T47D (cell line): ENCODE measurements at regions not wholly inside any gene's neighbourhood (a gene's known extent, or its start where the extent isn't known, plus 50 kb on each side); places are given as distances from the start of the nearest gene placed in this dataset.

Source experiments
- DNase-seq, 2 experiments: peaks; one replicate each; pipeline versions ENCODE4 v3.0.0 to v3.0.0-alpha.2; 2011 to 2012; ENCODE audit warnings: low read depth in 1 of 2, low spot score in 1 of 2
- JUND ChIP-seq: IDR thresholded peaks from 2 replicates; pipeline ENCODE4 v1.6.1; 2012; ENCODE audit warnings: low read depth
- in situ Hi-C: cut with HindIII; loops from 2 replicates; pipeline ENCODE4 v1.10.0; 2016; ENCODE audit warnings: low sequenced_read_pairs, low pct_unique_long_range_greater_than_20kb

DNA sequence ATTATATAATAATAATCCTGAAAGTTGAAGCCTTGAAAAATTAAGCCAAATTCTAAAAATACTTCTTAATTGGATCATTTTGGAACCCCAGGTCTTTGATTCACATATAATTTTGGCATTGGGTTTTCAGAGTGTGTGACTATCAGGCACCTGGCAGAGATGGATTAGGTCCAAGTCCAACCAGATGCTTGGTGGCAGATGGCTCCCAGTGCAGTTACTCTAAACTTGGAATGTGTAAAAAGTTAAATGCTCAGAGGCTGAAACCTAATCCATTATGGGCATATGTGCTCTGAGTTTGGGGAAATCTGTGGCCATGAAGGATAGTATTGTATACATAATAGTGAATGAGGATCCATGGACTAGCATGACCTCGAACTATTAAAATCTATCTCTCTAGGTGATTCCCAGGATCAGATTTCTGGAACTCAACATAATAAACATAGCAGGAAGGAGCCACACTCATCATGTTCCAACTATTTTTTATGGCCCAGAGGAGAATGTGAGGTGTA is 333.0 kb downstream of the RPRM start:
- DNase-seq: no peak
- in situ Hi-C loops: no loop called here
- TF ChIP-seq JUND: no peak

DNA sequence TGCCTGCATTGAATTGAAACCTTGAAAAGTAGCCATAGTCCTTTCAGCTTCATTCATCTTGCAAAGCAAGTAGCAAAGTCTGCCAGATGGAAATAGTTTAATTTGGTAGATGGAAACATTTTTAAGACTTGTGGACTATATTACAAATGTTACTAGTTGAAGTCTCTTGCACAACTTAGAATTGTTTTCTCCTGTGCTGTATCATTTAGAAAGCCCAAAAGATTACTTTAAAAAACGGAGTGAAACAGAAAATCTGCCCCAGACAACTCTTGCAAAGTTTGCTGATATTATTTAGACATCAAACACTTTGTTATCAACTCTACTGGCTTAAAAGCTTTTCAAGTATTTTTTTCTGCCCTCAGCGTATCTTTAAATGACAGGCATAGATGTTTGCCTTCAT is 335.0 kb downstream of the RPRM start:
- TF ChIP-seq JUND: no peak
- DNase-seq: no peak
- in situ Hi-C loops: no loop called here

DNA sequence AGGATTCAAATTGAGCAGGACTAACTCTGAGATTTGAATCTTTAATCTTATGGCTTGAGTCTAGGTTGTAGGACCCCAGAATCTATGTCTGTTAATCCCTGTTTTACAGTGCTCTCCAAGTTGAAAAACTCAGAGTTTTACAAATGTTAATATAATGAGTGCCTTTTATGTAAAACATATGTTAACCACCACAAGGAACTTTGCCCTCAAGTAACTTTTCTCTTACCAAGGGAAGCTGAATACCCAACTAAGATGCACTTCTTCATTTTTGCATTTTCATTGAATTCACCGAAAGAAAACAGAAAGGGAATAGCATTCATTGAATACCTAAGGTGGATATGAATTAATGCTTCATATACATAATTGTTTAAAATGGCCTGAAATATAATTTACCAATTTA is 338.1 kb downstream of the RPRM start:
- in situ Hi-C loops: no loop called here
- no peak for DNase-seq
- no peak for TF ChIP-seq JUND

DNA sequence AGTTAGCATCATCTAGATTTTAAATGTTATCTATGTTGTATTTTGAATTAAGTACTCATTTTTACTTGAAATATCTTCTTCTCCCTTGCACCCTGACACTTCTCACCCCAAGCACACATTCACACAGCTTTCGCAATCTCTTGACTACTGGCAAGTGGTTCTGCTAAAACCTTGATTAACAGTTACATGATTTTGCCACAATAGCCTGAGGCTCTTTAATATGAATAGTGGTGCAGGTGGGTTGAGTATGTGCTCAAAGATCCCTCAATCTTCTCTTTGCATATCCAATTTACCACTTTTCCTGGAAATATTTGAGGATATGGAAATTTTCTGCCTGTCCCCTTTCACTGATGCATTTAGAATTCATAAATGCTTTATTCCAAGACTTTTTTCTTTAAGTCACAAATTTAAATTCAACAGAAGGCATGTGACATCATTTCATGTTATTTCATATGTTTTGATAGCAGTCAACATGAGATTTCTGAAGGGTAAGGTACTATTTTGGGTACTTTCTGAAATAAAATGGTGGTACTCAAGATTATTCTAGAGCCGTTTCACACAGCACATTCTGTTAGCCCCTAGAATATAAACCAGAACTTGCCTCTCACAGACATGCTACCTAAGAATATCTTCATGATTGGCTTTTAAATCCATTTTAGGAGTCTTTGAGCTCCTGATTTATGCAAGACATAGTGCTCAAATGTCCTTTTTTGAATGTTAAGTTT is 339.7 kb downstream of the RPRM start:
- DNase-seq: no peak
- in situ Hi-C loops: no loop called here
- TF ChIP-seq JUND: no peak

DNA sequence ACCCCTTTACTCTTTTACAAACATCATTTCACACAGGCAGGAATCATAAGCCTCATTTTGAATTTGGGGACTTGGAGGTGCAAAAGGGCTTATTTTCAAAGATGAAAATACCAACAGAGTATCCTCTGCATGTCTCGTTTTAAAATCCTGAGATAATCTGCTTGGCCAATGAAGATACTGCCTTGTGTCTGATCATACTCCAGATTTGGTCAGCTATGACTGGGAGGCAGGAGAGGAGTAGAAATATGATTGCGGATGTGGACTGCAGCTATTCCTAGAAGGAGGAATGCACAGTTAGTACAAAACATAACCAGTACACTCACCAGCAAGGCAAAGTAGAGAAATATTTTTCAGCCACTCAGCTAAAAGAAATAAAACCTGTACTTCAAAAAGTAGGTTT is 342.3 kb downstream of the RPRM start:
- no peak for TF ChIP-seq JUND
- DNase-seq: no peak
- in situ Hi-C loops: no loop called here

DNA sequence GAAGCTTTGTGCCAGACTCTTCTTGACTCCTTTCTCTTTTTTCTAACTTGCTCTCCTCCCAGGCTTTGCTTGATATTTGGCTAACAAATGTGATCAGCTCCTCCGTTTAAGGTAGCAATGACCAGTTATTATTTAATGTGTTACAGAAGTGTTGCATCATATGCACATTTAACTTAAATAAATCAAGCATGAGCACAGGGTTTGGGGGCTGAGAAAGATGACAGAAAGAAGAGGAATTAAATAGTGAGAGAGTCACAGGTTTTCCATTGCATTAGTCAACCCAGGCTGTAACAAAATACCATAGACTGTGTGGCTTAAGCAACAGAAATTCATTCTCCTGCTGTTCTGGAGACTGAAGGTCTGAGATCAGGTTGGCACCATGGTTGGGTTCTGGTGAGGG is 343.8 kb downstream of the RPRM start:
- no peak for TF ChIP-seq JUND
- DNase-seq: no peak
- in situ Hi-C loops: no loop called here

DNA sequence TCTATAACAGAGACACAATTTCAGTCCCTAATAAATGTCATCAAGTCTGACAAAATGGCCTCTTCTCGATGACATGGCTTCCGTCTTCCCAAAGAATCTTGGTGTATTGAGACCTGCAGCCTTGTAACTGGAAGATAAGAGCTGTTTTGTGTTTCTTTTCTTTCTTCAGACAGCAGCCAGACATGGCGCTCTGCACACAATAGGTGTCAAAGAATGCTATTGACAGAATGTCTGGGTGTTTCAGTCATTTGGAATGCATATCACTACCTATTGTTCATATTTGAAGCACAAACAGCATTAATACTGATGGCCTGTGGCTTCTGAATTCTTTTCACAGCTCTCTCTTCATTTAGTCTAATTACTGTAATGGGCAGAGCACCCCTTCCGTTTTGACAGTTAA is 344.8 kb downstream of the RPRM start:
- in situ Hi-C loops: no loop called here
- no peak for DNase-seq
- TF ChIP-seq JUND: no peak

DNA sequence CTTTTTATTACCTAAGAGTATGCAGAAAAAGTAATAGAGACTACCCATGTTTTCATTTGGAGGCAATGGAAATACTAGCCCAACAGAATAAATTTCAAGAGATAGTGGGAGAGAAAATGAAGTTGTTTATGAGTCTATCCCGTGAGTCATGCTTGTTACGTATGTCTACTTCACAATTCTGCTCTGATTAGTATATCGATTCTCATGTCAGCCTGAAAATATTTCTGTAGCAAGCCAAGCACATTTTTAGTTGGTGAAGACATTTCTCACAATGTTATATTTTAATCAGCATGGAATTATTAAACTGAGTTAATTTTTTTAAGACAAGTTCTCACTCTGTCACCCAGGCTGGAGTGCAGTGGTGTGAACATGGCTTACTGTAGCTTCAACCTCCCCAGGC is 346.1 kb downstream of the RPRM start:
- in situ Hi-C loops: no loop called here

DNA sequence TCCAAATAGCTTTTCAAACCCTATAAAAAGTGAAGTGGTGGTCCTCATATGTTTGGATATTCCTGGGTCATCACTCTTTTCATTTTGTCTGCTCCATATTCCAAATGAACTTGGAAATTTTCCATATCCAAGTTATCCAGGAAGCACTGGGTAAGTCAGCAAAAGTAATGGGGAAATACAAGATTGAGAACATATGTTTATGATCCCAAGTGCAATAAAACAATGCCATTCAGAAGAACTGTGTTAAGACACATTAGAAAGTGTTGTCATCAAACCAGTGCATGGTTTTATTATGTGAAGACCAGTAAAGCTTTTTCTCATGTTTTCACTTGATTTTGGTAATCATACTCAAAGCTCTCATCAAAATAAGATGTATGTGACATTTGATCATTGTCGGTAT is 363.4 kb downstream of the RPRM start:
- no peak for TF ChIP-seq JUND
- in situ Hi-C loops: no loop called here
- DNase-seq: no peak

More for the DNA sequence above, 346.1 kb downstream of the RPRM start:
- no peak for DNase-seq
- TF ChIP-seq JUND: no peak

DNA sequence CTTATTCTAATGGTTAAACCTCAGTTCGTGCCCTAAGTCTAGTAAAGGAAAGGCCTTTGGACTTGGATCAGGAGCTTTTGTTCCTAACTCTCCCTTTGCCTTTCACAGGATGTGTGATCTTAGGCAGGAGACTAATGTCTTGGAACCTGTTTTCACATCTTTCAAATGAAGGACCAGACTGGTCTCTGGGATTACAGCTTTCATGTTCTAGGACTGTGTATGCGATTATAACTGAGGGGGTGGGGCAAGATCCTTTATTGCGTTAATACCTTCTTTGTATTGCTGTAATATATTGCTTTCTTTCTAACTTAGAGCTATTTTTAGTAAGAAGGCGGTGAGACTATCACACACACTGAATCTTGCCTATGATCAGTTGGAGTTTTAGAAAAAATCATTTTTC is 368.1 kb downstream of the RPRM start:
- TF ChIP-seq JUND: no peak
- DNase-seq: no peak
- in situ Hi-C loops: no loop called here

DNA sequence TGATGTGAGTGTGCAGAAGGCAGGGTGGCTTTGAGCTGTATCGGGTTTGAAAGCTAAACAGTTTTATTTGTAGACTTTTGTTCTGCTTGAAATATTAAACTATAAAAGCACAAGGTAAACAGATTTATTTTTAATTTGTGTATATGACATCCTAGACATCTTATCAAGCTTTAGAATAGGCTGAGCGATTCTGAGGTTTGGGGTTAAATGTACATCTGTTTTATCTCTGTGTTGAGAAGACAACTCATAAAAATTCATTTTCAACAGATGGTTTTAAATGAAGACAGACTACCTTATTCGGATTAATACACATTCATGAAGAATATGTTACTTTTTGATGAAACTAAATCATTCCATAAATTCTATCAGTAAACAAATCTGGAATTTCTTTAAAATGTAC is 368.8 kb downstream of the RPRM start:
- DNase-seq: no peak
- in situ Hi-C loops: no loop called here
- TF ChIP-seq JUND: no peak

DNA sequence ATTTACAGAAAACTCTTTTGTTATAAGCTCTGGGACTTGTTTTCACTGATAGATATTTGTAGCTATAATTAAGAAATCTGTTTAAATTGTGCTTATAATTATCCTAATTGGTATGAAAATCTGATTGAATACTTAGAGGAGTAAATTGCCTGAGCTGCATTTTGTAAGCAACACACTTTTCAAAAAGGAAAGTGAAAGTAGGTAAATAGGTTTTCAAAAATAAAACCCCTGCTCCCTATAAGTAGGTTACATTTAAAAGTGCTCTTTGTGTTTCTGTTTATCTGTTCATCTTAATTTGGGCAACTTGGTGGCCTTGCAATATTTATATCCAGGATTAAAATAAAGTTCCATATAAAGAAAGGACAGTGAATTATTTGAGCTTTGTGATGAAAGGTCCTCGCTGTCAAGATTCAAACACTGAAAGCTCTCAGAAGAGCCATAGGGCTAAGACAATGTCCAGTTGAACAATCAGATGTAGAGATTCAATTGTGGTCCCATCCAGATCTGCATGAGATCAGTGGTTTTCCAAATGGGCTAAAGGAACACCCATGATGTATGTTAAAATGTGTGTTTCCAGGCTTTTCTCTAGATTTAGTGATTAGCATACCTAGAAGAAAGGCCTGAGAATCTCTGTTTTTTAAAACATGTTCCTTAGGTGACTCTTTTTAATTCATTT is 371.6 kb downstream of the RPRM start:
- in situ Hi-C loops: no loop called here
- no peak for TF ChIP-seq JUND
- DNase-seq: no peak

DNA sequence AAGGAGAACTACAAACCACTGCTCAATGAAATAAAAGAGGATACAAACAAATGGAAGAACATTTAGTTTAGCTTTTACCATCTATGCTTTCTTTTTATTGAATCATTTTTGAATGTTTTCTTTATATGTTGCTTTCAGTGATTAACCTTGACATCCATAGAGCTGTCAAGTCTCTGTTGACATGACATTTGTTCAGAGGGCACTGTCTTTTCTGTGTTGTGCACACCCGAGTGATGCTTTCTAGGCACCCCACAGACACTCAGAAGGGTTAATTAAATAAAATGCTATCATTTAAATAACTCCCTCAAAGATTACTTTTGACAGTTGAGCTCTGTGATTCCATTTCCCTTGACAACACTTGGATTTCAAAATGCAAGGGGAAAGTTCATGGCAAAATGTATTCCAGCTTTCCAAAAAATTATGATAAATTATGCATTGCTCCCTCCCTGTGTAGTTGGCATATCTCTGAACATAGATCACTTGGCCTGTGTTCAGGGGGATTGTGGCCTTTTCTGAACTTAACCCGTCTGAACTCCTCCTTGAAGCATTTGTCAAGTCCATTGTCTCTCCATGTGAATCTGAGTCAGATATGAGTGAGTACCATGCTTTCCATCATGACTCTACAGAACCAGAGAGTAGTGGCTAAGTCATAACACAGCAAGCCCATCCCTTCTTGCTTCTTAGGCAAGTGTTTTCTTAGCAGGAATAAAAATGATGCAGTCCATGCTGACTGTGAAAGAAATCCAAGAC is 372.6 kb downstream of the RPRM start:
- no peak for TF ChIP-seq JUND
- no peak for DNase-seq
- in situ Hi-C loops: no loop called here
